OCI-LY3 (cell line): ENCODE measurements at regions not wholly inside any gene's neighbourhood (a gene's known extent, or its start where the extent isn't known, plus 50 kb on each side); places are given as distances from the start of the nearest gene placed in this dataset.

Source experiments
- CTCF ChIP-seq: fragments of 200-600, 300-600 bp; sonication (generic); IDR thresholded peaks from 2 replicates; pipeline ENCODE4 v1.5.1; 2014; ENCODE audit warnings: antibody characterized with exemption, low read length, low read depth
- EZH2phosphoT487 ChIP-seq: fragments of 200-600 bp; shearing (Covaris generic); IDR thresholded peaks from 2 replicates; pipeline ENCODE4 v1.6.1; 2018; ENCODE audit warnings: antibody characterized with exemption, mixed run types, low read depth

DNA sequence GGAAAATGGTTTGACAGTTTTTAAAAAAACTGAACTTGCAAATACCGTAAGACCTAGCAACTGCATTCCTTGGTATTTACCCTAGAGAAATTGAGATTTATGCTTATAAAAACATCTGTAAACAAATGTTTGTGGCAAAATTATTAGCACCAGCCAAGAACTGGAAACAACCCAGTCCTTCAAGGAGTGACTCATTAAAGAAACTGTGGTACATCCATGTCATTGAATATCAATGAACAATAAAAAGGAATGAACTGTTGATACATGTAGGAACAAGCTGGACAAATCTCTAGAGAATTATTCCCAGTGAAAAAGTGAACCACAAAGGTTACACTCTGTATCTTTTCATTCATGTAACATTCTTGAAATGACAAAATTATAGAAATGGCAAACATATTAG lies 240.2 kb upstream of the ADAMTS3 start:
- TF ChIP-seq CTCF = no peak
- no peak for TF ChIP-seq EZH2phosphoT487
